ENCODE measurements at regions not wholly inside any gene's neighbourhood (a gene's known extent, or its start where the extent isn't known, plus 50 kb on each side); places are given as distances from the start of the nearest gene placed in this dataset.

GRCh38 chr2:107475859-107476258 lies 350.8 kb upstream of the RGPD4 start:
- TF ChIP-seq CTCF (IDR thresholded peaks at IDR 0.05) (no peak), POLR2A (IDR thresholded peaks at IDR 0.05) (no peak)
